ENCODE measurements at regions not wholly inside any gene's neighbourhood (a gene's known extent, or its start where the extent isn't known, plus 50 kb on each side); places are given as distances from the start of the nearest gene placed in this dataset.

DNA sequence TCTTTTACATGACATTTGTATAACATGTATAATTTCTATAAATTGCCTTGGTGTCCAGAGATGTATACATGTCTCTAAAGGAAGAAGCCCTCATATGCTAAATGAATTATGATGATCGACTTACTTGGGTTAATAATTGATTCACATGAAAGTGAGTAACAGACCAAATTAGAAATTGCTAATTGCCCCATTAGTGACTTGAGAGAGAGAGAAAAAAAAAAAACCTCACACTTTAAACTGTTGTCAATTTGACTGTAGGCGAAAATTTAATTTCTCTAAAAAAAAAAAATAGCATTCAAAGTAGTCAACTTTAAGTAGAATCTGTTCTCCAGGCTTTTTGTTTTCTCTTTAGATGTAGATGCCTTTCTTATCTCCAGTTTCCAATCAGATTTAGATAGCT, 383.3 kb downstream of the SH2D4B start:
- no peaks in the 10 kb centered on the region for H3F3A ChIP-seq (ENCODE audit: insufficient read depth)
- no peak for TF ChIP-seq EZH2phosphoT487 (conservative IDR thresholded peaks at IDR 0.05; ENCODE audit: low read length)
- TF ChIP-seq, protein P1, sequence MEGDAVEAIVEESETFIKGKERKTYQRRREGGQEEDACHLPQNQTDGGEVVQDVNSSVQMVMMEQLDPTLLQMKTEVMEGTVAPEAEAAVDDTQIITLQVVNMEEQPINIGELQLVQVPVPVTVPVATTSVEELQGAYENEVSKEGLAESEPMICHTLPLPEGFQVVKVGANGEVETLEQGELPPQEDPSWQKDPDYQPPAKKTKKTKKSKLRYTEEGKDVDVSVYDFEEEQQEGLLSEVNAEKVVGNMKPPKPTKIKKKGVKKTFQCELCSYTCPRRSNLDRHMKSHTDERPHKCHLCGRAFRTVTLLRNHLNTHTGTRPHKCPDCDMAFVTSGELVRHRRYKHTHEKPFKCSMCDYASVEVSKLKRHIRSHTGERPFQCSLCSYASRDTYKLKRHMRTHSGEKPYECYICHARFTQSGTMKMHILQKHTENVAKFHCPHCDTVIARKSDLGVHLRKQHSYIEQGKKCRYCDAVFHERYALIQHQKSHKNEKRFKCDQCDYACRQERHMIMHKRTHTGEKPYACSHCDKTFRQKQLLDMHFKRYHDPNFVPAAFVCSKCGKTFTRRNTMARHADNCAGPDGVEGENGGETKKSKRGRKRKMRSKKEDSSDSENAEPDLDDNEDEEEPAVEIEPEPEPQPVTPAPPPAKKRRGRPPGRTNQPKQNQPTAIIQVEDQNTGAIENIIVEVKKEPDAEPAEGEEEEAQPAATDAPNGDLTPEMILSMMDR (IDR thresholded peaks at IDR 0.05; ENCODE audit: insufficient read depth, low read length, poor library complexity, severe bottlenecking), result no peak

DNA sequence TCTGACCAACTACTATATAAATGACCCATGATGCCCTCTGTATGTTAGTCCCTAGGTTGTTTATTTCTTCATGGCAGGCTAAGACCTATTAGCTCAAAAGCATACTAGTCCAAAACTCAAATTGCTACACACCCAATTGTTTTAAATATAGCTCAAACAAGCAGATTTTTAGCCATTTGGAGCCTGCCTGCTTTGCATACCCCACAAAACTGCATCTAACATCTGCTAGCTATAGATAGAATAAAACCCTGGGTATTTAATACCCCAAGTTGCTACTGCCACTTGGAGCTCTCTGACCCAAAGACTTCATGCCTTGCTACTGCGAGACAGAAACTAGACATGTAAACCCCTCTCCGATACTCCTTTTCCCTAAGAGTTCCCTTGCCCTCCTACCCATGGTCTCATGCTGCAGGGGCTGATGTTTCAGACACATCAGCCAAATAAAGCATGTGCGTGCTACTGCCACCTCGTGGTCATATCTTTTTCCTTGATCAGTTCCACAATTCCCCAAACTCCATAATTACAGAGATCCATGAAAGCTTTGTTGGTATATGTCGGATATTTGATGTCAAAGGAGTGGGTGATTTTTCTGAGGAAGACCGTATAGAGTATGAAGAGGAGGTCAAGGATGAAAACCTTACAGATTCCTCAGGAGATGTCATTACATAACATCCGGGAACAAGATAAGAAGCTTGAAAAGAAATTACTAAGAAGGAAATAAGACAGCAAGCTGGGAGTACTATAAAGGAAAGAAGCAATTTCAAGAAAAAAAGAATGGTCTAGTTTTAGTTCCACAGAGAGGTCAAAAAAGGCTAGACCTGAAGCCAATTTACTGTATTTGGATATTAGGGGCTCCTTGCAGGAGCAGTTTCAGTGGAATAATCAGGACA, 386.6 kb downstream of the SH2D4B start:
- no peak overlapping the region for H3K9ac ChIP-seq (ENCODE audit: low read length)
- TF ChIP-seq, protein P1 (IDR thresholded peaks at IDR 0.05; ENCODE audit: insufficient read depth, low read length, poor library complexity, severe bottlenecking), result peak; percentile 87
- no peak for TF ChIP-seq EZH2phosphoT487 (conservative IDR thresholded peaks at IDR 0.05; ENCODE audit: low read length)
- H4K20me1 ChIP-seq (ENCODE audit: low read depth, low read length), result no peaks in the 10 kb centered on the region
- no peak overlapping the region for H3K27ac ChIP-seq (ENCODE audit: low read depth, low read length)
- H3F3A ChIP-seq (ENCODE audit: insufficient read depth), result no peaks in the 10 kb centered on the region
- H3K4me2 ChIP-seq (ENCODE audit: low read depth, low read length, poor library complexity, severe bottlenecking), result no peak overlapping the region
- H3K9me2 ChIP-seq (replicated peaks; ENCODE audit: insufficient read depth, low read length), result no peaks in the 10 kb centered on the region
- no peaks in the 10 kb centered on the region for H3K36me3 ChIP-seq (ENCODE audit: low read length)
- no peaks in the 10 kb centered on the region for H3K27me3 ChIP-seq (ENCODE audit: low read length)
- H3K79me2 ChIP-seq (ENCODE audit: insufficient read depth, low read length), result no peaks in the 10 kb centered on the region
- no peak overlapping the region for H3K4me3 ChIP-seq (ENCODE audit: insufficient read depth, low read length, poor library complexity, severe bottlenecking)
- no peaks in the 10 kb centered on the region for H3K9me3 ChIP-seq (ENCODE audit: insufficient read depth, low read length)
- no peak overlapping the region for H2AFZ ChIP-seq (ENCODE audit: low read depth, low read length, severe bottlenecking)

More for the DNA sequence above, 383.3 kb downstream of the SH2D4B start:
- Histone ChIP-seq H3K27ac (ENCODE audit: low read depth, low read length) (no peak overlapping the region), H3K9me3 (ENCODE audit: insufficient read depth, low read length) (no peaks in the 10 kb centered on the region), H3K4me3 (ENCODE audit: insufficient read depth, low read length, poor library complexity, severe bottlenecking) (no peak overlapping the region), H2AFZ (ENCODE audit: low read depth, low read length, severe bottlenecking) (no peak overlapping the region), H4K20me1 (ENCODE audit: low read depth, low read length) (no peaks in the 10 kb centered on the region; the same call in 1 of the 2 replicates), H3K4me2 (ENCODE audit: low read depth, low read length, poor library complexity, severe bottlenecking) (no peak overlapping the region), H3K36me3 (ENCODE audit: low read length) (no peaks in the 10 kb centered on the region), H3K79me2 (ENCODE audit: insufficient read depth, low read length) (no peaks in the 10 kb centered on the region), H3K9ac (ENCODE audit: low read length) (no peak overlapping the region), H3K9me2 (replicated peaks; ENCODE audit: insufficient read depth, low read length) (no peaks in the 10 kb centered on the region), H3K27me3 (ENCODE audit: low read length) (no peaks in the 10 kb centered on the region)

DNA sequence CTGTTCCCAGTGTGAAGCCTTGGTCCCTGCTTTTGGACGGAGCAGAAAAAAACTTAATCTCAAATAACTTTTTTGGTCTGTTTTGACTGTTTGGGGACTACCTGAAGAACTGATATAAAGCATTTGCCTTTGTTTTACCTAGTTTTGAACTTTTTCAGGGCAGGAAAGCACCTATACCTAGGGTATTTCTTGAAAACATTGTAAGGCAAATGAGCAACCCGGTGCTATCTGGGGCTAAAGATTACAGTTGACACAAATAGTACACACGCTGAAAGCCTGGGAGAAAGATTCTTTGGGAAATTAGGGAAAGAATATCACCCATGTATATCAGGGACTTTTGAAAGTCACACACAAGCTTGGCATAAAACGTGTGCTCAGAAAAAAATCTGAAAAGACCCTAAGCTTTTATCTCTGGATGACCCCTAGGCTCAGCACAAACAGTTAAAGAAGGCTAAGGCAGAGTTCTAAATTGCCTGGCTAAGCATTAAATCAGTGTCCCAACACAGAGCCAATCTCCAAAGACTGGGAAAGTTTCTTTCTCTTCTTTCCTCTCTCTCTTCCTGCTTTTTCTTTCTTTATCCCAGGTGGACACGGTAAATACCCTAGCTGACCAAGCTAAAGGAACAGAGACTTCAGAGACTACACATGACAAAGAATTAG, 389.8 kb downstream of the SH2D4B start:
- Histone ChIP-seq H3K36me3 (ENCODE audit: low read length) (no peaks in the 10 kb centered on the region), H3K4me3 (ENCODE audit: insufficient read depth, low read length, poor library complexity, severe bottlenecking) (no peak overlapping the region), H3K79me2 (ENCODE audit: insufficient read depth, low read length) (no peaks in the 10 kb centered on the region), H3K4me2 (ENCODE audit: low read depth, low read length, poor library complexity, severe bottlenecking) (no peak overlapping the region), H3K9me3 (ENCODE audit: insufficient read depth, low read length) (no peaks in the 10 kb centered on the region), H3K27me3 (ENCODE audit: low read length) (no peaks in the 10 kb centered on the region), H4K20me1 (ENCODE audit: low read depth, low read length) (no peaks in the 10 kb centered on the region), H3K27ac (ENCODE audit: low read depth, low read length) (no peak overlapping the region), H2AFZ (ENCODE audit: low read depth, low read length, severe bottlenecking) (peak overlapping the region; percentile 3), H3K9ac (ENCODE audit: low read length) (no peak overlapping the region), H3K9me2 (replicated peaks; ENCODE audit: insufficient read depth, low read length) (no peaks in the 10 kb centered on the region), H3F3A (ENCODE audit: insufficient read depth) (no peaks in the 10 kb centered on the region)
- no peak for TF ChIP-seq EZH2phosphoT487 (conservative IDR thresholded peaks at IDR 0.05; ENCODE audit: low read length)
- TF ChIP-seq, protein P1 (IDR thresholded peaks at IDR 0.05; ENCODE audit: insufficient read depth, low read length, poor library complexity, severe bottlenecking), result no peak

All from SU-DHL-6 (cell line).